Activated T-cell treated with anti-CD3 and anti-CD28 coated beads for 1 hour (primary cell): ENCODE measurements at regions not wholly inside any gene's neighbourhood (a gene's known extent, or its start where the extent isn't known, plus 50 kb on each side); places are given as distances from the start of the nearest gene placed in this dataset.
A peak's percentile ranks its signal among the peaks of the same experiment; 100 is the strongest.
"Not testable (repeated sequence)": the region's sequence is repeated elsewhere in the genome, so short reads cannot be mapped to it uniquely, and the experiment has no call there.

Source experiments
- DNase-seq: peaks from one replicate; pipeline ENCODE4 v3.0.0-alpha.2; 2020; ENCODE audit warnings: low read depth

DNA sequence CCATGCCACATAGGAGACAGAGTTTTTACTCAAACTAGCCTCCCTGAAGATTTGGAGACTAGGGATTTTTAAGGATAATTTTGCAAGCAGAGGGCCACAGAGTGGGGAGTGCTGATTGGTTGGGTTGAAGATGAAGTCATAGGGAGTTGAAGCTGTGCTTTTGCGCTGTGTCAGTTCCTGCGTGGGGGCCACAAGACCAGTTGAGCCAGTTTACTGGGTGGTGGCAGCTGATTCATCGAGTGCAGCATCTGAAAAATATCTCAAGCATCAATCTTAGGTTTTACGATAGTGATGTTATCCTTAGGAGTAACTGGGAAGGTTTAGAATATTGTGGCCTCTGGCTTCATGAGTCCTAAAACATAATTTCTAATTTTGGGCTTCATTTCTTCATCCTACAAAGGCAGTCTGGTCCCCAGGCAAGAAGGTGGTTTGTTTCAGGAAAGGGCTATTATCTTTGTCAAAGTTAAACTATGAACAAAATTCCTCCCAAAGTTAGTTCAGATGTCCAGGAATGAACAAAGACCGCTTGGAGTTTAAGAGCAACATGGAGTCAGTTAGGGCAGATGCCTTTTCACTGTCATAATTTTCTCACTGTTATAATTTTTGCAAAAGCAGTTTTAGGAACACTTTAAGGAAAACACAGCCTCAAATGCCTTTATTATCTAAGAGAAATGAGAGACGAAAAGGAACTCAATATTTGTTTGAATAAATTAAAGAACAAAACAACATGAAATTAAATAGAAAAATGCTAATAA is 960.8 kb upstream of the PRKX start:
- DNase-seq, result no peak

DNA sequence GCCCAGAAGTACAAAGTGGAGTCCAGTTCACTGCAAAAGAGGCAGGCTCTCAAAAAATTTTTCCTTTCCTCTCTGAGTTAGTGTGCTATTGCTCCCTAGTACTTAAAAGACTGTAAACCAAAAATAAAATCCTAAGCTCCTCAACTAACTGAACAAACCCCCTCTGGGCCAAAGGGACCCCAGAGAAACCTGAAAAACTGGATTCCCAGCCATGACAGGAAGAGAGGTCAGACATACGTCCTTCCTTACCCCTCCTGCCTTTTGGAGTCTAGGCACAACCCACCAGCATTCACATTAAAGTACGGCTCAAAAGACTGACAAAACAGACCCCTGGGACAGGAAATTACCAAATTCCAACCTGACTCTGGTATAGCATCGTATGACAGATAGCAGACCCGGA is 957.9 kb upstream of the PRKX start:
- no peak for DNase-seq

- DNase-seq, result no peak
Measured at GRCh38 chrX:4670606-4671005, 957.2 kb upstream of the PRKX start.

DNA sequence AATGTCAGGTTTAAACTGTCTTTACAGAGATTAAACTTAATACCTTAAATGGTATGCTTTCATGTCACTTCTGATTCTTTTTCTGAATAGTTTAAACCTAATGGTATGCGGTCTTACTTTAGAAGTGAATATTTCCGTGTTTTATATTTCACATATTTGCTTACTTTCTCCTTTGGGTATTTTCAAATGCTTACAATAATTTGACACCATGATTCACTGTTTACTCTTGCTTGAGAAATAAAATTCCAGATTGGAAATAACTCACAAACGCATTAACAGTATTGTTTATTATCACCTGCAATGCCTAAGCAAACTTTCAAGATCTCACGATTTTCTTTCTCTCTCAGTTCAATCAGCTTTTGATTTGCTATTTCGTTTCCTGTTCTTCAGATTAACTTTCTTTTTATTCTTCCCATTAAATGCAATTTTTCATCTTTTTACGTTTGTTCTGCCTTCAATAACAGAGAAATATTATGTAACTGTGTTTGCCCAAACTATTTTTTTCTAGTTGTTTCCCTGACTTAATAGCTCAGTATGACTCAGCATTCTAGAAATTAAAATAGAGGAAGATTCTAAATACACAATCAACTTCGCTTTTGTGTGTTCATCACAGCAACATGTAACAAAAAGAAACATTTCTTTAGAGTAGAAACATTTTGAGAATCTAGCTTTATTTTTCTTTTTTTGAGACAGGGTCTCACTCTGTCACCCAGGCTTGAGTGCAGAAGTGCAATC is 955.5 kb upstream of the PRKX start:
- no peak for DNase-seq

- DNase-seq, result no peak
Measured at GRCh38 chrX:4663085-4663484, 949.6 kb upstream of the PRKX start.

- no peak for DNase-seq
Measured at GRCh38 chrX:4661771-4662170, 948.3 kb upstream of the PRKX start.

DNA sequence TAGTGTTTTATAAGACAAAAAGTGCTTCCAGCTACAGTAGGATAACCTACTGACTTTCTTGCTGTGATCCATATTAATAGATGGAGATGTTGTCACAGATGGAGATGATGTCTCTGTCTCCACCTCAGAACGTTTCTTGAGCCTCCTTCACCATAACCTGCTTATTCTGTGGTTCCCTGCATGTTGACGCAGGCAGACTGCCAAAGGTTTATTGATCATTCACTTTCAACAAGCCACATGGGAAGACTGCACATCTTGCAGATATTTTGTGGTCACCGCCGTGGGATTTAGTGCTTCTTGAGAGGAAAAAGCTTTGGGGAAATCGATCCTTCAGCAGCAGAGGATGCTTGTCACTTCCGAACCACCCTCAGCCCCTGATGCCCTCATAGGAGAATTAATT is 943.0 kb upstream of the PRKX start:
- no peak for DNase-seq

DNA sequence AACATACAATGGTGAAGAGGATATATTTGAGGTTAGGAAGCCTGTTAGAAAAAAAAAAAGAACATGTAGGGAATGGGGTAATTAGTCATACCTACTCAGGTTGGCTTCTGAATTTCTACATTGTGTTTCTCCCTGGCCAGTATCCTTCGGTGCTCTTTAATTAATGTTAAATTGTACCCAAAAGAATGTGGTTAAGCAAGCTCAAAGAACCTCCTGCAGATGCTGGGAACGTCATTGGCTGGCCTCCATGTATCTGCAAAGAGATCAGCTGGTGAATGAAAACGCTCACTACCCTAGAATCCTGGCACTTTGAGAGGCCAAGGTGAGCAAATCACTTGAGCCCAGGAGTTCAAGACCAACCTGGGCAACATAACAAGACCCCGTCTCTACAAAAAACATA is 942.3 kb upstream of the PRKX start:
- DNase-seq, result no peak

GRCh38 chrX:4642114-4642513 is 928.7 kb upstream of the PRKX start:
- no peak for DNase-seq

GRCh38 chrX:4638036-4638435 is 924.6 kb upstream of the PRKX start:
- DNase-seq, result no peak

DNA sequence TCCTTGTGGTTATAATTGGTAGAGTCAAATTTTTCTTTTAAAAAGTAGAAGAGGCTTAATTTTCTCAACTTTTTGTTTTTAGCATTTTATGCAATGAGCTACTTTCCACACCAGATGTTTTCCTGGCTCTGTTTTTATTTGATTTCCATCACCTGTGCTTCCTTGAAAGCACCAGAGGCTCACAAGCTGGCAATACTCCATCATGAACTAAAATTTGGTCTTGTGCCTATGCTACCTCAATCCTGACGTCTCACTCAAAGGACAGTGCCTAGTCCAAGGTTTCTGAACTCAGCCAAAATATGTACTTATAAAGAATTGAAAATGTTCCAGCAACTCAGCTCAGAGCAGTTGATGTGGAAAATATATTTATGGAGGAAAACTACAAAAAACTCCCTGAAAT is 914.0 kb upstream of the PRKX start:
- DNase-seq, result no peak

- DNase-seq, result no peak
Measured at GRCh38 chrX:4622486-4623167, 909.2 kb upstream of the PRKX start.

DNA sequence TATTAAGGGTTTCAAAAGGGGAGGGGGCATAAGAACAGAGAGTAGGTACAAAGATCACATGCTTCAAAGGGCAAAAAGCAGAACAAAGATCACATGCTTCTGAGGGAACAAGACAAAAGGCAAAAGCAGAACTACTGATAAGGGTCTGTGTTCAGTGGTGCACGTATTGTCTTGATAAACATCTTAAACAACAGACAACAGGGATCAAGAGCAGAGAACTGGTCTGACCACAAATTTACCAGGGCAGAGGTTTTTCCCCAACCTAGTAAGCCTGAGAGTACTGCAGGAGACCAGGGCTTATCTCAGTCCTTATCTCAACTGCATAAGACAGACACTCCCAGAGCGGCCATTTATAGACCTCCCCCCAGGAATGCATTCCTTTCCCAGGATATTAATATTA is 900.2 kb upstream of the PRKX start:
- DNase-seq, result not testable (repeated sequence)

DNA sequence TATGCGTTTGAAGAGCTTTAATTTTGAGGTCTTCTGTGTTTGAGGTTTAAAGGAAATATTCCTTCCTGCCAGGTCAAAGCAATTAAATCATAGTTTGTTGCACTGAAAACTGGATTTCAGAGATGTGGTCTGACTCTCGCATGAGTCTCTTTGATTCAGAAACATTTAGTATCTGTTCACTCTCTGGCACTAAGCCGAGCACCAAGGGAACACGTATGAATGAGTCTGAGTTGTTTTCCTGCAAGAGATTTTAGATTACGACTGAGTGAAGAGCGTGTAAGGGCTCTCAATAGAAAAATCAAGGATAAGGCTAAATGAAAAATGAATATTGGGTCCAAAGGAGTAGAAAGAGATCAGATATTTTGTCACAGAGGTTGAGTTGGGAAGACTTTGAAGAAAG is 875.4 kb upstream of the PRKX start:
- no peak for DNase-seq

DNA sequence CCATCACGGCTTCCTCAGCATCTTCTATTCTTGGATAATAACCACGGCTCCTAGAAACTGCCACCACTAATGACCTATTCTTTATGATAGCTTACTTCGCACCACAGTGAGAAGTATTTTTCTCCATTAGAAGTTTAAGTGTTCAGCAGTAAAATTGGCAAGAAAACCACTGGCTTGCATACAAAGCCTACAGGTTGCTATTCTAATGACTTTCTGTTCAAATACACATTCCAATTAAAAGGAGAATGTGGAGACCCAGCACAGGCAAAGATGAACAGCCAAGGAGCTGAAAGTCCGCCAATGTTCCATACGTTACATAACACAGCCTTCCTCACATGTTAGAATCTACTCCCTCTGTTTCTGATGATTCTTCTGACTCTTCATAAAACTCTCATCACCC is 875.0 kb upstream of the PRKX start:
- DNase-seq, result no peak

DNA sequence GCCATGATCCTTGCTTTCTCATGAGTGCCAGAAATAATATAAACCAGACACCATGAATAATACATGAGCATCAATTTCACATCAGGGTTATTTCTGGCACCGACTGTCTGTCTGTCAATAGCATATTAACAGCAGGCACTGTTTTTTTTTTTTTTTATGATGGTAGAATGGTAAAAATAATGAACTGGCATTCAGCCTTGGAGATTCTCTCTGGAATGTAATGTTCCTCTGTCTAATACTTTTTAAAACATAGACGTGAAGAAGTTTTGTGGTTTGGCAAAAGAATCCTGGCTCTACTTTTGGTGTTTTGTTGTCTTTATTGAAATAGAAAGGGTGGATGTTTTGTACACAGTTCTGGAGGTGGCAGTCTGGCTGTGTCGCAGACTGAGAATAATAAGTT is 874.6 kb upstream of the PRKX start:
- no peak for DNase-seq

DNA sequence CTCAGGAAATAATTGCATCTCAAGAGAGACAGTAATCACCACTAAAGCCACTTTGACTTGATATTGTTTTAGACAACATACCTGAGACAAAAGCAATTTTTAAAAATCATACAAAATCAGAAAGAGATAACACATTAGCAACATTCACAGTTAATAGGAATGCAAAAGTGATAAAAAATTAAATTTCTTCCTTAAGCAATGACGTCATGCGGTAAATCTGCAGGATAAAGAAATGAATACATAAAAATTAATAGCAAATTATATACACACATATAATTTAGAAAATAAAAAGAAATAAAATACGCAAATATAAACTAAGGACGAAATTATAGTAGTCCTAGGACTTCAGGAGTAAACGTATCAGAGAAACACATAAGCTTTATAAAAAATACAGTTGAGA is 866.5 kb upstream of the PRKX start:
- no peak for DNase-seq

DNA sequence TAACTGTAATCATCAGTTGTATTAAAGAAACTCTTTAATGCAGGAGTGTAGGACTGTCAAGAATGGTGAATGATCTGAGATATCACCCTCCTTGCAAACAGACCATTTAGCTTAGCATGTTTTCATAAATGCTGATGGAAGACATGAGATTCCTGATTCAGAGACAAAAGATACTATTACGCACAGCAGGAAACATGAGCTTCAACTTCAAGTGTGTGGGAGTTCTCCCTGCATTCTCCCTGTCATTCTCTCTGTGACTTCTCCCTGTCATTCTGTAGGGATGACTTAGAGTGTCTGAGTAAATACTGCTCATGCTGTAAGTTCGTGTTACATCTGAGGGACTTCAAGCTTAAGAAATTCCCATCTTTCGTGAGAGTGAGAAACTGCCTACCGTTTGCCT is 866.0 kb upstream of the PRKX start:
- no peak for DNase-seq

DNA sequence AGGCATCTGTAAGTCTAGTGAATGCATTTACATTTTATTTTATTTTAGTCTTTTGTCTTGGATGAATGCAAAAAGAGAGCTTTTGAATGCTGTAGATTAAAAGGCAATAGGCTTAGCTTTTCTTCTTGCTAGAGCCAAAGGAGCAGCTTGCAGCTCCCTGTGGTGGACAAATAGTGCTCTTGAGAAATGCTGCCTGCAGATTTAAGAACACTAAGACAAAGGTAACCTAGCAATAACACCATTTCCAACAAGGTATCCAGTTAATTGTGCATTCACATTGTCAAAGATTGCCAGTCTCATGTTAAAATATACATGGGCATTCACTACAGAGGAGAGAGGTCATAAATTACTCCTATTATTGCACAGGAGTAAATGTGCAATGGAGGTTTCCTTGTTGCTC is 859.2 kb upstream of the PRKX start:
- DNase-seq, result no peak

DNA sequence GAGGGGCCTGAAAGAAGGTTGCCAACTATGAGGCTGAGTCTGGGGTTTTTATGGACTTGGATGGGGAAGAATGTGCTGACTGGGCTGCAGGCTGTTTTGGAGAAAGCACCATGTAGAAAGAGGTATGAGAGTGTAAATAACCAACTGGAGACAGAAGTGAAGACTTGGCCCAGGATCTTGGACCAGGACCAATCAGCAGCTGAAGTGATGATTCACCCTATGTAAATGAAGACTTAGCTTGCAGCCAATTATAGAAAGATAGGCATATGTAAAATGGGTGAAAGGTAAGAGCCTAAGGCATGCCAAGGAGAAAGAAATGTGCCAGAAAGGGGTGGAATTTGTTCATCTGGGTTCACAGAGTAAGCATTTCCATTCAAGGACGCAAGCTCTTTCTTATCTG is 856.7 kb upstream of the PRKX start:
- no peak for DNase-seq

DNA sequence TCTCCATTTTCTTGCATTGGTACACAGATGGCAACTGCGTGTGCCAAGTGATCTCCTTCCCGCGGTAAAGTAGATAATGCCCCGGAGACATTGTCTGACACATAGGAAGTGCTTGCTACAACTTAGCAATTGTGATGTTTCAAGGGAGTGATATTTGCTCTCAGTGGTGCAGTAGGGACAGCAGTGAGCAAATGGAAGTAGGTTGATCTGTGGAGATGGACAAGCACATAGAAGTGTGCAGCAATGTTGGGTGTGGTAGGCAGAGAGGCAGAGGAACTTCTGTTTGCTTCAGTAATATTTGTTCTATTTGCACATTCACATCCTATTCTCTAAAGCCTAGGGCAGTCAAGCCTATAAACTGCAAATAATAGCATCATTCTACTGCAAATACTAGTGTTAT is 846.7 kb upstream of the PRKX start:
- DNase-seq, result no peak

DNA sequence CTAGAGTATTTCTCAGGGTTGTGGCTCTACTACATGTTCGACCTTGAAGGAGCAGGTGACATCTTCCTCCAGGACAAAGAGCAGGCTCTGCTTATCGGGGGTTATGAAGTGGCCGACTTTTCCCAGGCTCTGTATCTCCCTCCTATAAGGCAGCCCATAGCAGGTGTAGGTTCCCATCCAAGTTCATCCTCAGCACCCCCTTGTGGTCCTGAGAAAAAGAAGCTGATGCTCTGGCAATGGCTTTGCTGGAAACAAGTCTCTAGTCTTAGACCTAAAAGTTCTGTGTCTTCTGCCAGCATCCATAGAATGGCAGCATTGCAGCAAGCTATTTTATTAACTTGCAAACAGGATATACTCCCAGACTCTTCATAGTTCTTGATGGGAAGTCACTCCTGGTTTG is 836.6 kb upstream of the PRKX start:
- no peak for DNase-seq

DNA sequence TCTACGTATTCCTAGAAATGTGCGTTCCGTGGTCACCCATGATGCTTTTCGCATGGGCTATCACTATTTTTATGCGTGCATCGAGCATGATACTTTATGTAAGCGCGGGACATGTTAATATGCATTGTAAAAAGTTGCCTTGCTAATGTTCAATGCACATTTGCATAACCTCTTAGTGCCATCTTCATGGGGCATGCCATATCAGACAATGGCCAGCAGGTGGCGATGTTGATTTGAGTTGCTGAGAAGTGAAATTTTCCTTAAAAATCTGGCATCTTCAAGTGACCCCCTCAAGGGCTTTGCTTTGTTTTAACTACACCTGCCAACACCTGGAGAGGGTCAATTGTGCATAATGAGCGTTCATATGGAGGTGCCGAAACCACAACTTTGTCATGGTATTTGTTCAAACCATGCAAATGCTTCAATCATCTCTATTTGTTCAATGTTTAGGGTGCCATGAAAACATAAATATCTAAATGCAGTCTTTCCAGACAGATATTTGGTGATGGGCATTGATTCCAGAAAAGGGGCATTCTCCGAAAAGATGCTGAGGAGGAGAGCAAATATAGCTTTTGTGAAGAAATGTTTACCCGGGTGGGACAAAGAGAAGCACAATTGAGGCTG is 833.9 kb upstream of the PRKX start:
- DNase-seq, result peak; percentile 2
